GM21390 (cell line): ENCODE measurements at regions not wholly inside any gene's neighbourhood (a gene's known extent, or its start where the extent isn't known, plus 50 kb on each side); places are given as distances from the start of the nearest gene placed in this dataset.

Experiments
- ATAC-seq: cut with Tn5 transposase; IDR thresholded peaks from one replicate; pipeline ENCODE4 v1.9.1; 2021; ENCODE audit not compliant: unreplicated experiment

- ATAC-seq = no peak
These were observed 1016.8 kb downstream of the CNTNAP5 start for GRCh38 chr2:125041846-125042245.

GRCh38 chr2:125042727-125043126 is 1017.6 kb downstream of the CNTNAP5 start:
- no peak for ATAC-seq

- ATAC-seq = no peak
These were observed 1045.8 kb downstream of the CNTNAP5 start for GRCh38 chr2:125070726-125071505.

GRCh38 chr2:125073440-125073839 is 1048.4 kb downstream of the CNTNAP5 start:
- ATAC-seq = no peak

GRCh38 chr2:125085904-125086303 is 1060.8 kb downstream of the CNTNAP5 start:
- no peak for ATAC-seq

- no peak for ATAC-seq
These were observed 1061.5 kb downstream of the CNTNAP5 start for GRCh38 chr2:125086313-125087184.

- no peak for ATAC-seq
These were observed 1067.4 kb downstream of the CNTNAP5 start for GRCh38 chr2:125092276-125093009.

- no peak for ATAC-seq
These were observed 1070.7 kb downstream of the CNTNAP5 start for GRCh38 chr2:125095826-125096225.

GRCh38 chr2:125106710-125107109 is 1081.6 kb downstream of the CNTNAP5 start:
- no peak for ATAC-seq

- no peak for ATAC-seq
These were observed 1082.4 kb downstream of the CNTNAP5 start for GRCh38 chr2:125107446-125107845.

GRCh38 chr2:125108251-125108650 is 1083.2 kb downstream of the CNTNAP5 start:
- no peak for ATAC-seq

- no peak for ATAC-seq
These were observed 1100.8 kb downstream of the CNTNAP5 start for GRCh38 chr2:125125902-125126301.

GRCh38 chr2:125160947-125161346 is 1135.9 kb downstream of the CNTNAP5 start:
- no peak for ATAC-seq

GRCh38 chr2:125167152-125167551 is 1142.1 kb downstream of the CNTNAP5 start:
- no peak for ATAC-seq

GRCh38 chr2:125167820-125168219 is 1142.7 kb downstream of the CNTNAP5 start:
- no peak for ATAC-seq

GRCh38 chr2:125168442-125168841 is 1143.4 kb downstream of the CNTNAP5 start:
- ATAC-seq = no peak

GRCh38 chr2:125169022-125169763 is 1144.1 kb downstream of the CNTNAP5 start:
- ATAC-seq = no peak

GRCh38 chr2:125169764-125170146 is 1144.7 kb downstream of the CNTNAP5 start:
- no peak for ATAC-seq

- no peak for ATAC-seq
These were observed 1147.1 kb downstream of the CNTNAP5 start for GRCh38 chr2:125172181-125172580.

GRCh38 chr2:125175415-125175814 is 1150.3 kb downstream of the CNTNAP5 start:
- ATAC-seq = no peak
